CD4-positive, alpha-beta T cell (primary cell): ENCODE measurements at regions not wholly inside any gene's neighbourhood (a gene's known extent, or its start where the extent isn't known, plus 50 kb on each side); places are given as distances from the start of the nearest gene placed in this dataset.

Source experiments
- ATAC-seq: fragments of 200-7000 bp; cut with Tn5 transposase; one replicate; pipeline ENCODE4 v1.10.0; 2022; ENCODE audit warnings: mild to moderate bottlenecking; ENCODE audit not compliant: poor library complexity
- CTCF ChIA-PET: fragments of 350-600 bp; sonication (Branson Sonifier 250); formaldehyde crosslinking; loops from one replicate; lab custom pipeline; 2021; ENCODE audit warnings: antibody characterized with exemption, inconsistent platforms; lab: Charles Lee
- POLR2A ChIA-PET: fragments of 350-600 bp; sonication (Branson Sonifier 250); formaldehyde crosslinking; loops from one replicate; lab custom pipeline; 2021; ENCODE audit warnings: antibody characterized with exemption, inconsistent platforms; lab: Charles Lee
- DNase-seq, 14 experiments: peaks; one replicate each; pipeline ENCODE4 v3.0.0-alpha.2; 2013 to 2020; ENCODE audit warnings: mixed read lengths in 2 of 14
- H3K27ac ChIP-seq, 2 donors: one replicate each; pipeline versions ENCODE4 v1.5.1 to v1.7.0; 2013; ENCODE audit warnings: low read length in 2 of 2, low read depth in 1 of 2, mild to moderate bottlenecking in 1 of 2
- H3K27me3 ChIP-seq, 2 experiments: 1 replicate in 1 of 2; 2 replicates in 1 of 2; pipeline versions ENCODE4 v1.6.1 to v1.7.0; 2013; ENCODE audit warnings: low read length in 2 of 2, control low read depth in 1 of 2, mild to moderate bottlenecking in 1 of 2, moderate library complexity in 1 of 2; ENCODE audit not compliant: insufficient read depth in 2 of 2, control insufficient read depth in 1 of 2
- H3K36me3 ChIP-seq: one replicate; pipeline ENCODE4 v1.6.1; 2013; ENCODE audit warnings: low read length, control low read depth; ENCODE audit not compliant: insufficient read depth
- H3K4me1 ChIP-seq: one replicate; pipeline ENCODE4 v1.6.1; 2013; ENCODE audit warnings: low read length, control low read depth; ENCODE audit not compliant: insufficient read depth
- H3K4me3 ChIP-seq: one replicate; pipeline ENCODE4 v1.5.1; 2013; ENCODE audit warnings: mild to moderate bottlenecking, low read length, moderate library complexity
- H3K9me3 ChIP-seq, 2 experiments: 1 replicate in 1 of 2; 2 replicates in 1 of 2; pipeline versions ENCODE4 v1.6.1 to v1.7.0; 2013; ENCODE audit warnings: low read length in 2 of 2, mild to moderate bottlenecking in 2 of 2, control low read depth in 1 of 2, moderate library complexity in 1 of 2; ENCODE audit not compliant: control insufficient read depth in 1 of 2, insufficient read depth in 1 of 2
- H3K27ac Mint-ChIP-seq: one replicate; pipeline ENCODE4 v1.8.0; 2020; ENCODE audit warnings: mixed read lengths
- H3K27me3 Mint-ChIP-seq: one replicate; pipeline ENCODE4 v1.8.0; 2021; ENCODE audit warnings: mixed read lengths
- H3K36me3 Mint-ChIP-seq: one replicate; pipeline ENCODE4 v1.8.0; 2021; ENCODE audit warnings: low read depth, mixed read lengths
- H3K4me1 Mint-ChIP-seq: one replicate; pipeline ENCODE4 v1.8.0; 2021; ENCODE audit warnings: low read depth, mixed read lengths
- H3K4me3 Mint-ChIP-seq: one replicate; pipeline ENCODE4 v1.8.0; 2020; ENCODE audit warnings: mild to moderate bottlenecking, mixed read lengths
- H3K9me3 Mint-ChIP-seq: one replicate; pipeline ENCODE4 v1.8.0; 2020; ENCODE audit warnings: mixed read lengths
- intact Hi-C, 2 experiments: fragments of 100-400 bp; cut with DNase I in 1 of 2; cut with micrococcal nuclease in 1 of 2; formaldehyde crosslinking; loops; one replicate each; pipeline versions ENCODE4 v1.15.1 to v1.9.0; 2023 to 2025; cut with DNase I, micrococcal nuclease
- TF ChIP-seq, protein P1 (sequence below): fragments of 200-600 bp; IDR thresholded peaks from one replicate; pipeline ENCODE4 v1.8.0; 2022; ENCODE audit warnings: antibody characterized with exemption, mild to moderate bottlenecking

- Mint-ChIP-seq H3K36me3 (no peaks in the 10 kb centered on the region), H3K4me1 (no peaks in the 10 kb centered on the region), H3K27me3 (peaks cover 25% of the 10 kb centered on the region), H3K27ac (no peak overlapping the region), H3K4me3 (no peak overlapping the region), H3K9me3 (no peaks in the 10 kb centered on the region)
- ATAC-seq: no peak
- Histone ChIP-seq H3K4me3 (no peak overlapping the region), H3K27ac (no peak overlapping the region), H3K9me3 (no peaks in the 10 kb centered on the region), H3K4me1 (no peaks in the 10 kb centered on the region), H3K27me3 (no peaks in the 10 kb centered on the region), H3K36me3 (no peaks in the 10 kb centered on the region)
- DNase-seq: no peak
- ChIA-PET CTCF (no interaction called here), POLR2A (no interaction called here)
- TF ChIP-seq, protein P1, sequence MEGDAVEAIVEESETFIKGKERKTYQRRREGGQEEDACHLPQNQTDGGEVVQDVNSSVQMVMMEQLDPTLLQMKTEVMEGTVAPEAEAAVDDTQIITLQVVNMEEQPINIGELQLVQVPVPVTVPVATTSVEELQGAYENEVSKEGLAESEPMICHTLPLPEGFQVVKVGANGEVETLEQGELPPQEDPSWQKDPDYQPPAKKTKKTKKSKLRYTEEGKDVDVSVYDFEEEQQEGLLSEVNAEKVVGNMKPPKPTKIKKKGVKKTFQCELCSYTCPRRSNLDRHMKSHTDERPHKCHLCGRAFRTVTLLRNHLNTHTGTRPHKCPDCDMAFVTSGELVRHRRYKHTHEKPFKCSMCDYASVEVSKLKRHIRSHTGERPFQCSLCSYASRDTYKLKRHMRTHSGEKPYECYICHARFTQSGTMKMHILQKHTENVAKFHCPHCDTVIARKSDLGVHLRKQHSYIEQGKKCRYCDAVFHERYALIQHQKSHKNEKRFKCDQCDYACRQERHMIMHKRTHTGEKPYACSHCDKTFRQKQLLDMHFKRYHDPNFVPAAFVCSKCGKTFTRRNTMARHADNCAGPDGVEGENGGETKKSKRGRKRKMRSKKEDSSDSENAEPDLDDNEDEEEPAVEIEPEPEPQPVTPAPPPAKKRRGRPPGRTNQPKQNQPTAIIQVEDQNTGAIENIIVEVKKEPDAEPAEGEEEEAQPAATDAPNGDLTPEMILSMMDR: no peak
- intact Hi-C loops: no loop called here
Measured at GRCh38 chr9:115629879-115630840, 512.2 kb upstream of the TNC start.

- H3K36me3 ChIP-seq: no peaks in the 10 kb centered on the region
- CTCF ChIA-PET: no interaction called here
- H3K4me1 Mint-ChIP-seq: no peaks in the 10 kb centered on the region
- H3K4me1 ChIP-seq: no peaks in the 10 kb centered on the region
- DNase-seq (no peak), ATAC-seq (no peak)
- H3K27me3 ChIP-seq: peaks cover 0 to 2% of the 10 kb centered on the region in 2 experiments
- H3K9me3 Mint-ChIP-seq: no peaks in the 10 kb centered on the region
- no peaks in the 10 kb centered on the region for H3K36me3 Mint-ChIP-seq
- intact Hi-C loops: no loop called here
- POLR2A ChIA-PET: no interaction called here
- H3K27me3 Mint-ChIP-seq: peaks cover 25% of the 10 kb centered on the region
- H3K27ac ChIP-seq: no peak overlapping the region
- no peak overlapping the region for H3K27ac Mint-ChIP-seq
- no peak overlapping the region for H3K4me3 ChIP-seq
- TF ChIP-seq, protein P1: no peak
- H3K9me3 ChIP-seq: no peaks in the 10 kb centered on the region
- H3K4me3 Mint-ChIP-seq: no peak overlapping the region
Measured at GRCh38 chr9:115632391-115632790, 514.4 kb upstream of the TNC start.

- H3K4me3 Mint-ChIP-seq: no peak overlapping the region
- H3K4me1 Mint-ChIP-seq: no peaks in the 10 kb centered on the region
- peaks cover 25% of the 10 kb centered on the region for H3K27me3 Mint-ChIP-seq
- peaks cover 0 to 2% of the 10 kb centered on the region in 2 experiments for H3K27me3 ChIP-seq
- intact Hi-C loops: no loop called here
- TF ChIP-seq, protein P1: no peak
- H3K27ac Mint-ChIP-seq: no peak overlapping the region
- H3K27ac ChIP-seq: no peak overlapping the region
- ATAC-seq (no peak), DNase-seq (no peak)
- CTCF ChIA-PET: no interaction called here
- no peaks in the 10 kb centered on the region for H3K4me1 ChIP-seq
- no peaks in the 10 kb centered on the region for H3K36me3 ChIP-seq
- no peaks in the 10 kb centered on the region for H3K36me3 Mint-ChIP-seq
- POLR2A ChIA-PET: no interaction called here
- no peaks in the 10 kb centered on the region for H3K9me3 ChIP-seq
- no peak overlapping the region for H3K4me3 ChIP-seq
- no peaks in the 10 kb centered on the region for H3K9me3 Mint-ChIP-seq
Measured at GRCh38 chr9:115633104-115633503, 515.1 kb upstream of the TNC start.
